SKM-1 (cell line): ENCODE measurements at regions not wholly inside any gene's neighbourhood (a gene's known extent, or its start where the extent isn't known, plus 50 kb on each side); places are given as distances from the start of the nearest gene placed in this dataset.
"Not testable (repeated sequence)": the region's sequence is repeated elsewhere in the genome, so short reads cannot be mapped to it uniquely, and the experiment has no call there.

Experiments used
- DNase-seq: peaks from one replicate; lab custom pipeline; 2025; ENCODE audit not compliant: unreplicated experiment; lab: John Stamatoyannopoulos, UW

- no peak for DNase-seq
Observed at GRCh38 chr13:79933389-79933788, 407.5 kb downstream of the SPRY2 start.

- DNase-seq = no peak
Observed at GRCh38 chr13:79932556-79932955, 408.4 kb downstream of the SPRY2 start.

- not testable (repeated sequence) for DNase-seq
Observed at GRCh38 chr13:79923973-79924556, 416.9 kb downstream of the SPRY2 start.

- DNase-seq = no peak
Observed at GRCh38 chr13:79919091-79919490, 421.8 kb downstream of the SPRY2 start.

GRCh38 chr13:79918620-79919019, 422.3 kb downstream of the SPRY2 start:
- DNase-seq = no peak

- no peak for DNase-seq
Observed at GRCh38 chr13:79917628-79918027, 423.3 kb downstream of the SPRY2 start.

GRCh38 chr13:79915114-79915811, 425.7 kb downstream of the SPRY2 start:
- no peak for DNase-seq

- no peak for DNase-seq
Observed at GRCh38 chr13:79913141-79913827, 427.6 kb downstream of the SPRY2 start.

- DNase-seq = no peak
Observed at GRCh38 chr13:79912403-79912802, 428.5 kb downstream of the SPRY2 start.

- no peak for DNase-seq
Observed at GRCh38 chr13:79910875-79911540, 429.9 kb downstream of the SPRY2 start.

- DNase-seq = no peak
Observed at GRCh38 chr13:79909644-79910043, 428.7 kb downstream of the NDFIP2 start.

- DNase-seq = no peak
Observed at GRCh38 chr13:79908381-79908780, 427.4 kb downstream of the NDFIP2 start.

GRCh38 chr13:79907527-79907926, 426.6 kb downstream of the NDFIP2 start:
- no peak for DNase-seq

- DNase-seq = no peak
Observed at GRCh38 chr13:79906345-79906744, 425.4 kb downstream of the NDFIP2 start.

- no peak for DNase-seq
Observed at GRCh38 chr13:79905018-79905417, 424.1 kb downstream of the NDFIP2 start.

- no peak for DNase-seq
Observed at GRCh38 chr13:79904581-79904980, 423.6 kb downstream of the NDFIP2 start.

- peak; percentile 37 for DNase-seq
Observed at GRCh38 chr13:79901336-79901735, 420.4 kb downstream of the NDFIP2 start.

- no peak for DNase-seq
Observed at GRCh38 chr13:79900356-79900755, 419.4 kb downstream of the NDFIP2 start.

- no peak for DNase-seq
Observed at GRCh38 chr13:79898996-79899395, 418.0 kb downstream of the NDFIP2 start.

- no peak for DNase-seq
Observed at GRCh38 chr13:79898202-79898826, 417.4 kb downstream of the NDFIP2 start.

- no peak for DNase-seq
Observed at GRCh38 chr13:79896851-79897250, 415.9 kb downstream of the NDFIP2 start.
